Eye (tissue), 1 donor: ENCODE measurements at regions not wholly inside any gene's neighbourhood (a gene's known extent, or its start where the extent isn't known, plus 50 kb on each side); places are given as distances from the start of the nearest gene placed in this dataset.

Experiments
- DNase-seq: peaks from one replicate; pipeline ENCODE4 v3.0.0-alpha.2; 2015

DNA sequence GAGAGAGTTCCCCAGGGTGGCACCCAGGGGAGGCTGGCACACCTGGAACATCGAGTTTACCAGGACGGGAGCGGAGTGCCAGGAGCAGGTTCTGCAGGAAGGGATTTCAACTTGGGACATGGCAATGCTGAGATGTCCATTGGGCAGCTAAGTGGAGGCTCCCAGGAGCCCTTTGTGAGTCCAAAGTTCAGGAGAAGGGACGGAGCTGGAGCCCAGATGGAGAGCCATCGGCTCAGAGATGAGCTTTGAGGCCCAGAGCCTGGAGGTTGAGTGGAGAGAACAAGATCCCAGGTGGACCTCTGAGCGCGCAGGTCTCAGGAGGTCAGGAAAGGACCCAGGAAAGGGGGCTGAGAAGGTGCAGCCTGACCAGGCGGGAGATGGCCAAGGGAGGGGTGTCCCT is 67.5 kb upstream of the AFDN start:
- DNase-seq: no peak

DNA sequence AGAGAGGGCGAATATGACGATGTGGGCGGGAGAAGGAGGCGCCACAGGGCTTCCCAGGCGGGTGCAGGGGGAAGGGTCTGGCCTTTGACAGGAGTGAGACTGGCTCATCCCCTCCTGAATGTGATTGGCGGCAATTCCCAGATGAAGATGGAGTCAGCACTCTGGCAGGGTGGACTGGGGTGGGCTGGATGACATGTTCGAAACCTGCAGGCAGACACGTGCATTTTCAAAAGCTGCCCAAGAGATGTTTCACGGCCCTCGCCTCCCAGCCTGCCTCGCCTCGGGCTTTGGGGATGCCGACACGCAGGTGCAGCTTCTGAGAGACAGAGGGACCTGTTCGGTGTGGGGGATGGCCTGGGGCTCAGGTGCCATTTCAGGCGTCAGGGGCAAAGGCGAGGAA is 66.8 kb upstream of the AFDN start:
- no peak for DNase-seq

DNA sequence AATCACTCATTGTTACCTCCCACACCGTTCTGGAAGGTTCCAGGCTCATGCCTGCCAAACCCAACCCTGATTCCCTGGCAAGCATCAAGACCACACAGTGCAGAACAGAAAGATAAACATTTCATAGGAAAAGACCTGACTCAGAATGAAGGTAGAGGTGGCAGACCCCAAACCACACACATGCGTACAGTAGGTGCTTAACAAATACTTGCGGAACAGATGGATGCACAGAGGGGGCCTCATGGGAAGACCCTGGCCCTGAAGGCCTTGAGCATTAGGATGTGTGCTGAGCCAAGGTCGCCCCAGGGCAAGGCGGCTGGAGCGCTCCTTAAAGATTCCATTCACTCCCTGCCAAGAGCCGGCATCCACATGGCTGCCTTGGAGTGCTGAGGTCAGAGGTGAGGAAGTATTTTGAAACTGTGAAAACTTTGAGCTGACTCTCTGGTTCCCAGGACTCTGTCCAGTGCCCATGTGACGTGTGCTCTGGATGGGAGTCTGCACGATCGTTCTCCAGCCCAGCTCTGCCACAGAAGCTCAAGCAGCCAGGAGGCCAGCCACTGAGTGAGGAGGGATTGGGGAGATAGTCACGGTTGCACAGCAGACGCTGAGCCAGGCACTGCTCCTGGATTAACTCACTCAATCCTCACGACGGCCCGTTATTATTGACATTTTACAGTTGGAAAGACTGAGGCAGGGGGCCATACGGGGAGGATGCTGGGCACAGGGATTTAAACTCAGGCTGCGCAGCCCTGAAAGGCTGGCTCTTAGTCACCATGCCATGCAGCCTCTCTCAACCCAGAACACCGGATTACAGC is 65.5 kb upstream of the AFDN start:
- DNase-seq: peak; percentile 15

- DNase-seq: no peak
Measured at GRCh38 chr6:167761794-167762258, 64.9 kb upstream of the AFDN start.

- DNase-seq: no peak
Measured at GRCh38 chr6:167762259-167762962, 64.3 kb upstream of the AFDN start.

DNA sequence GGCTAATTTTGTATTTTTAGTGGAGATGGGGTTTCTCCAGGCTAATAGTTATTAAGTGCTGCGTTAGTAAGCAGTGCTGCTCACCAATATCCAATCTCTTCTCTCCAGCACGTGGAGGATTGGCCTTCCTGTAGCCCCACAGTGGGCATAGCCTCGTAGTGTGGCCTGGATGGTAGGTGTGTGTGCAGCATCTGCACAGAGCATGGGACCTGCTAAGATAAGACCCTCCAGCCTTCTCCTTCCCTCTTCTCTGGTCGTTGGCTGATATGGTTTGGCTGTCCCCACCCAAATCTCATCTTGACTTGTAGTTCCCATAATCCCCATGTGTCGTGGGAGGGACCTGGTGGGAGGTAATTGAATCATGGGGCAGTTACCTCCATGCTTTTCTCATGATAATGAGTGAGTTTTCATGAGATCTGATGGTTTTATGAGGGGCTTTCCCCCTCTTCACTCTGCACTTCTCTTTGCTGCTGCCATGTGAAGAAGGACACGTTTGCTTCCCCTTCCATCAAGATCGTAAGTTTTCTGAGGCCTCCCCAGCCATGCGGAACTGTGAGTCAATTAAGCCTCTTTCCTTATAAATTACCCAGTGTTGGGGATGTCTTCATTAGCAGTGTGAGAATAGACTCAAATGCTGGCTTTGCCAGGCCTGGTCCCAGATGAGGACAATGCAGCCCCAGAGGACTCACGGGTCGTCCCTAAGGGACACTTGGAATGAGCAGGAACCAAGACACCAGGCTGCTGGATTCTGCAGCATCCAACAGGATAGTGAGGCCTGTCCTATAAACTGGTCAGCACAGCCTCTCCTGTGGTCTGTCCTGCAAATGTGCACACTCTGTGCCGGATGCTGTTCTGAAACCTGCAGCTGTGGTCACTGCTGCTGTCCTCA is 63.4 kb upstream of the AFDN start:
- no peak for DNase-seq

GRCh38 chr6:167764215-167764614 is 62.5 kb upstream of the AFDN start:
- no peak for DNase-seq

- no peak for DNase-seq
Measured at GRCh38 chr6:167764713-167765479, 61.8 kb upstream of the AFDN start.

DNA sequence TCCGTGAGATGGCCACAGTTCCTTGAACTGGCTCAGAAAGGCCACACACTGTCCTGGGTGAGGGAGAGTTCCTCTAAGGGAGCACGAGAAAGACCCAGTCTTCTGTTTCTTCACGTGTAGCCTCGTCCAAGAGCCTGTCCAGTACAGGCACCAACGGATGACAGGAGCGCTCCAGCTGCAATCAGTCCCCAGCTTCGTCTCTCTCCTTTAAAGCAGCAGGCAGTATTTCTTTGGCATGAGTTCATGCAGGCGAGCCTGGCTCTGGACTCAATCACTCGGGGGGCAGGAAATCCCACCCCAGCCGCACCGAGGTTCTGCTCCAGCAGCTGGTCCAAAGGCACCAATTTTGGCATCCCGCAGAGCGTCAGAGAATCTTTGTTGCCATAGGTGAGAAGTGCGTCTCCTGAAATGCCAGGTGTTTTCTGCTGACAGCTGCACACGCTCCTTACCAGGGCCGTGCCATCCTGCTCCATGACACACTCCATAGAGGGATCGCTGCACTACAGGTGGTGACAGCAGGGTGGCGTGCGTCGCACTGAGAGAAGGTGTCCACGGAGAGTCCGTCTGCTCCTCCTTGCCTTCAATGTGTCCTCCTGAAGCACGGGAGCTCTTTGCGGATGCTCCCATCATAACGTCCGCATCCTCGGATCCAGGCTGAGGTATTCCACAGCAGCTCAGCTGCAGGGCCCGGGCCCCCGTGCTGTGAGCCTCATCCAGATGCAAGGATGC is 59.6 kb upstream of the AFDN start:
- no peak for DNase-seq

DNA sequence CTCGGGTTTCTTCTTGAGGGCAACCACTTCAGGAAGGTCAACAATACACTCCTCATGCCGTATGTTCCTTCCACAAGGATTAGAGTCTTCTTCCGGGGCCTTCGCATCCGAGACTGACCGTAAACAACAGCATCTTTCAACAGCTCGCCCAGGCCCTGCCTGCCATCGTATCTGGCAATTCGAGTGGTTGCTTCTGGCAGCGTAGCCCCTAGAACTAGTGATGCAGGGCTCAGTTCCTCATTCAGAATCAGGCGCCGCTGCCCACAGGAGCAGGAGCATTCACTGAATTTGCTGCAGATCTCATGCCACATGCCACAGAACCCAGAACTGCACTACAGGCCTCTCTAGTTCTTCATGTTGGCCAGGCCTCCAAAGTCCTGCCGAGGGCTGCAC is 59.0 kb upstream of the AFDN start:
- no peak for DNase-seq

- no peak for DNase-seq
Measured at GRCh38 chr6:167768471-167769215, 58.1 kb upstream of the AFDN start.

DNA sequence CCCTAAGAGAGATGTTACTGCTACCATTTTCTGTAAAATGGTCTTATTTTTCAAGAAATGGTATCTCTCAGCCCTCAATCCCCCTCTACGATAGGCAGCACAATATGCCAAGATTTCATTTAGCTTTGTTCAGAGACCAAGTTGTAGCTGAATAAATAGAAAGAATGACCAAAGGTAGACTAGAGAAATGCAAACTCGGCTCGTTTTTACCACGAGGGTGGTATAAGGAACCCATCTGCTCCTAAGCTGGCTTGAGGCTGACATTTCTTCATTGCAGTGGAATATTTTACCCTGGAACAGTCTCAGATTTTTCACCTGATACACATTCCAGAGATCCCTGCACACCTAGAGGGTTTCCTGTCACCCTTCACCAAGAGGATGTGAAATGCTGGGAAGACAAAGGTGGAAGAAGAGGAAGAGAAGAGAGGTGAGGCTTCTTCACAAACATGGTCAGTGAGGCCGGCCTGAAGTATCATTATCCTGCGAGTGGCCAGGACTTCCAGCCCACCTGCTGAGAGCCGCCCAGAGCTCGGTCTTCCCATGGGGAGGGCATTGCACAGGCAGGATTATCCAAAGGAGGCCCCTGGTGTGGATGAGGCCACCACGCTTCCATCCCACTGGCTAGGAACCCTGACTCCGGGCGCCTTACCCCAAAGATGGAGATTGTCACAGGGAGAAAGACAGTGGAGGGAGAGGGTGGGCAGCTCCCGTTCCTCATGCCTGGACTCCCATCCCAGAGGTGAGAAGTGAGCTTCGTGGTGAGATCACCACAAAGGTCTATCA is 57.1 kb upstream of the AFDN start:
- DNase-seq: no peak

- no peak for DNase-seq
Measured at GRCh38 chr6:167770291-167770955, 56.3 kb upstream of the AFDN start.

GRCh38 chr6:167774881-167775280 is 51.8 kb upstream of the AFDN start:
- no peak for DNase-seq

GRCh38 chr6:167776906-167777627 is 49.6 kb upstream of the AFDN start:
- no peak for DNase-seq
